Lung (tissue), 11 donors: ENCODE measurements at regions not wholly inside any gene's neighbourhood (a gene's known extent, or its start where the extent isn't known, plus 50 kb on each side); places are given as distances from the start of the nearest gene placed in this dataset.

Experiments
- ATAC-seq: fragments of 200-7000 bp; cut with Tn5 transposase; one replicate; pipeline ENCODE4 v1.9.1; 2020; ENCODE audit warnings: moderate number of reproducible peaks; ENCODE audit not compliant: insufficient read depth, low FRiP score
- DNase-seq, 3 donors: peaks; one replicate each; pipeline ENCODE4 v3.0.0-alpha.2; 2013 to 2017
- H3K27ac ChIP-seq, 2 donors: one replicate each; pipeline ENCODE4 v1.5.1; 2013; ENCODE audit warnings: mild to moderate bottlenecking in 2 of 2, moderate library complexity in 2 of 2, control low read depth in 1 of 2, inconsistent platforms in 1 of 2, low read depth in 1 of 2, low read length in 1 of 2
- H3K27me3 ChIP-seq, 3 donors: one replicate each; pipeline ENCODE4 v1.5.1; 2013; ENCODE audit warnings: low read length in 2 of 3; ENCODE audit not compliant: control insufficient read depth in 3 of 3, insufficient read depth in 3 of 3
- H3K36me3 ChIP-seq, 4 donors: one replicate each; pipeline ENCODE4 v1.5.1; 2013; ENCODE audit warnings: low read length in 4 of 4, mild to moderate bottlenecking in 1 of 4, moderate library complexity in 1 of 4; ENCODE audit not compliant: control insufficient read depth in 4 of 4, insufficient read depth in 4 of 4
- H3K4me1 ChIP-seq, 5 donors: one replicate each; pipeline ENCODE4 v1.5.1; 2013; ENCODE audit warnings: low read length in 5 of 5, mild to moderate bottlenecking in 2 of 5, moderate library complexity in 1 of 5; ENCODE audit not compliant: control insufficient read depth in 5 of 5, insufficient read depth in 5 of 5
- H3K4me3 ChIP-seq: one replicate; pipeline ENCODE4 v1.5.1; 2013; ENCODE audit warnings: mild to moderate bottlenecking, control low read depth, moderate library complexity
- H3K9ac ChIP-seq, 2 donors: one replicate each; pipeline ENCODE4 v1.5.1; 2013; ENCODE audit warnings: low read length in 2 of 2, control low read depth in 1 of 2; ENCODE audit not compliant: insufficient read depth in 1 of 2
- H3K9me3 ChIP-seq, 4 donors: one replicate each; pipeline ENCODE4 v1.5.1; 2013; ENCODE audit warnings: low read length in 3 of 4, mild to moderate bottlenecking in 1 of 4, moderate library complexity in 1 of 4; ENCODE audit not compliant: control insufficient read depth in 4 of 4, insufficient read depth in 3 of 4
- CTCF ChIP-seq: IDR thresholded peaks from 2 replicates; pipeline ENCODE4 v1.5.1; 2012; ENCODE audit warnings: mild to moderate bottlenecking; ENCODE audit errors: control extremely low read depth, extremely low read depth
- WGBS, 2 donors: extraction: QIAGEN DNeasy Blood & Tissue Kit; methylation state at CpG; one replicate each; pipeline ENCODE4 v1.1.7; 2013; 5-methylcytosine and 5-hydroxymethylcytosine counted together
- donor health status: control.
- donor health status: control.
- donor health status: Bipolar disorder and iron deficiency.
- donor health status: healthy.
- donor health status: DM: yes; HTN: yes; CAD: no.

DNA sequence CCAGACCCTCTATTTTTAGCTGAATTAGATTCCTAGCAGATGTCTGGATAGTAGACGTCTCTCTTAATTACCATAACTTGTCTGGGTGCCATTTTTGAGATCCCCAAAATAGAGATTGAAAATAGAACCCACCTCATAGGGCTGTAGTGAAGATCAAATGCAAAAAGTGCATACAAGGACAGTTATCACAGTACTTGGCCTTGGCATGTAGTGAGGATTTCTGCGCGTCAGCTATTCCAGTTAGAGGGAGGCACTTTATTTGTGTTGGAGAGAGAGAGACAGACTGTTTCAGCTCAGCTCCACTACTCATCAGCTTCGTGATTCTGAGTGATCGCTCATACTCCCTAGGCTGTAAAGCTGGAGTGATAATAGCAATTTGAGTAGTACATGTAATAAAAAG, 59.6 kb upstream of the CDH13 start:
- no peak for TF ChIP-seq CTCF
- Histone ChIP-seq H3K9me3 (peaks cover 0 to 5% (median 1%) of the 10 kb centered on the region in 4 donors), H3K27ac (peak overlapping the region in 1 of 2 donors; percentile 33), H3K36me3 (no peaks in the 10 kb centered on the region), H3K9ac (no peak overlapping the region), H3K27me3 (peaks cover 0 to 2% (median 0%) of the 10 kb centered on the region in 3 donors), H3K4me3 (no peak overlapping the region), H3K4me1 (peaks cover 0 to 5% (median 0%) of the 10 kb centered on the region in 5 donors)
- no peak for ATAC-seq
- DNase-seq: no peak
- 79 to 82% methylated on average over 5 of the region's 5 CpGs for WGBS, 2 donors

GRCh38 chr16:82563401-82563800, 63.4 kb upstream of the CDH13 start:
- no peak overlapping the region for H3K27ac ChIP-seq
- H3K9ac ChIP-seq: no peak overlapping the region

GRCh38 chr16:82562183-82562683, 64.5 kb upstream of the CDH13 start:
- DNase-seq (no peak), ATAC-seq (no peak)
- no peak overlapping the region for H3K9ac ChIP-seq
- no peaks in the 10 kb centered on the region for H3K4me1 ChIP-seq
- no peak overlapping the region for H3K27ac ChIP-seq
- H3K9me3 ChIP-seq: peaks cover 0 to 5% (median 1%) of the 10 kb centered on the region in 4 donors
- no peaks in the 10 kb centered on the region for H3K36me3 ChIP-seq
- TF ChIP-seq CTCF: no peak
- H3K4me3 ChIP-seq: no peak overlapping the region
- no peaks in the 10 kb centered on the region for H3K27me3 ChIP-seq
- WGBS, 2 donors: 83 to 87% methylated on average over 4 of the region's 4 CpGs

More at GRCh38 chr16:82563401-82563800, 63.4 kb upstream of the CDH13 start:
- no peak for ATAC-seq
- no peak for TF ChIP-seq CTCF
- no peaks in the 10 kb centered on the region for H3K36me3 ChIP-seq
- 78 to 91% methylated on average over 3 of the region's 3 CpGs for WGBS, 2 donors
- no peak for DNase-seq
- no peaks in the 10 kb centered on the region for H3K27me3 ChIP-seq
- H3K4me3 ChIP-seq: no peak overlapping the region
- H3K9me3 ChIP-seq: peaks cover 0 to 5% (median 1%) of the 10 kb centered on the region in 4 donors
- peaks cover 0 to 3% (median 0%) of the 10 kb centered on the region in 5 donors for H3K4me1 ChIP-seq

GRCh38 chr16:82560805-82561325, 65.9 kb upstream of the CDH13 start:
- Histone ChIP-seq H3K4me1 (no peaks in the 10 kb centered on the region), H3K9ac (no peak overlapping the region), H3K36me3 (no peaks in the 10 kb centered on the region), H3K27ac (no peak overlapping the region), H3K27me3 (peaks cover 0 to 2% (median 0%) of the 10 kb centered on the region in 3 donors), H3K9me3 (peaks cover 0 to 4% (median 1%) of the 10 kb centered on the region in 4 donors), H3K4me3 (no peak overlapping the region)
- ATAC-seq: no peak
- TF ChIP-seq CTCF: no peak
- DNase-seq: no peak
- WGBS, 2 donors: 73 to 74% methylated on average over 7 of the region's 7 CpGs
